ENCODE measurements at regions not wholly inside any gene's neighbourhood (a gene's known extent, or its start where the extent isn't known, plus 50 kb on each side); places are given as distances from the start of the nearest gene placed in this dataset.
A peak's percentile ranks its signal among the peaks of the same experiment; 100 is the strongest.

DNA sequence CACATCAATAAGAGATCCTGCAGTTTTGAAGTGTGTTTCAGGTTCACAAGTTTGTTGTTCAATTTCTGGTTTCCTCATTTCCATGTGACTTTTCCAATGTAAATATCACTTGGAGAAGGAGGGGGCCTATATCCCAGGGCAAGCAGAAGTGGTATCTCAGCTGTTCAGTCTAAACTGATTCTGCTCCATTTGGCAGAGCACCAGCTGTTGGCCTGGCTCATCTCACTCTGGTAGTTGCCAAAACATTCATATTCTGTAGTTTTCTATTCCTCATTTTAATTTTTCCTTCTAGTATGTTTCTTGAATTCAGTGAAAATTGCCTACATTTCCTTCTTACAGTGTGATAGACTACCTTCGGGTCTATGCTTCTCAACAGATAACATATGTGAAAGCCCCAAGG, 101.8 kb upstream of the TAC1 start:
- BruUV-seq (replicated peaks) = no TSS peak
- Histone ChIP-seq H3K9ac (ENCODE audit: insufficient read depth, low read depth, low read length) (no peak overlapping the region), H3K9me3 (ENCODE audit: low read length) (no peaks in the 10 kb centered on the region), H3K27me3 (ENCODE audit: control insufficient read depth in 1 of 2, insufficient read depth in 2 of 2, low read length in 2 of 2) (no peaks in the 10 kb centered on the region), H3K36me3 (replicated peaks in 1 of 2; ENCODE audit: control insufficient read depth in 1 of 2, insufficient read depth in 2 of 2, low read length in 2 of 2) (no peaks in the 10 kb centered on the region), H3K27ac (ENCODE audit: extremely low read length, insufficient read depth, low read length) (no peak overlapping the region), H4K20me1 (ENCODE audit: insufficient read depth, low read length) (no peaks in the 10 kb centered on the region), H3K4me2 (ENCODE audit: low read depth, low read length) (no peak overlapping the region), H2AFZ (ENCODE audit: low read length) (no peak overlapping the region), H3K79me2 (ENCODE audit: insufficient read depth, low read length) (no peaks in the 10 kb centered on the region), H3K4me1 (ENCODE audit: insufficient read depth, low read length) (no peaks in the 10 kb centered on the region), H3K4me3 (replicated peaks in 1 of 3; ENCODE audit: insufficient read depth in 1 of 3, low read depth in 2 of 3, low read length in 3 of 3) (no peak overlapping the region)
- ChIA-PET CTCF (ENCODE audit: low intra/inter-chr PET ratio, low total read pairs) (no interaction called here), POLR2A (no interaction called here)
- intact Hi-C loops (cut with micrococcal nuclease; ENCODE audit: unreplicated experiment) = no loop called here
- in situ Hi-C loops (cut with HindIII; ENCODE audit: extremely low pct_ligation_motif_present, low pct_unique_long_range_greater_than_20kb) = no loop called here
- DNase-seq (ENCODE audit: low spot score) = no peak
- TF ChIP-seq, protein P1, sequence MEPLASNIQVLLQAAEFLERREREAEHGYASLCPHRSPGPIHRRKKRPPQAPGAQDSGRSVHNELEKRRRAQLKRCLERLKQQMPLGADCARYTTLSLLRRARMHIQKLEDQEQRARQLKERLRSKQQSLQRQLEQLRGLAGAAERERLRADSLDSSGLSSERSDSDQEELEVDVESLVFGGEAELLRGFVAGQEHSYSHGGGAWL (CRISPR knock-in tag; IDR thresholded peaks at IDR 0.05) = no peak
- TF ChIP-seq, protein P2, sequence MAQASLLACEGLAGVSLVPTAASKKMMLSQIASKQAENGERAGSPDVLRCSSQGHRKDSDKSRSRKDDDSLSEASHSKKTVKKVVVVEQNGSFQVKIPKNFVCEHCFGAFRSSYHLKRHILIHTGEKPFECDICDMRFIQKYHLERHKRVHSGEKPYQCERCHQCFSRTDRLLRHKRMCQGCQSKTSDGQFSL (CRISPR knock-in tag; IDR thresholded peaks at IDR 0.05) = no peak
- TF ChIP-seq SMARCC2 (IDR thresholded peaks at IDR 0.05) (no peak), ZNF430 (CRISPR knock-in tag; IDR thresholded peaks at IDR 0.05) (no peak), TCF7 (IDR thresholded peaks at IDR 0.05; ENCODE audit: low read depth) (no peak), BRCA1 (CRISPR knock-in tag; IDR thresholded peaks at IDR 0.05) (no peak), KMT2B (CRISPR knock-in tag; IDR thresholded peaks at IDR 0.05) (no peak)
- TF ChIP-seq, protein P3, sequence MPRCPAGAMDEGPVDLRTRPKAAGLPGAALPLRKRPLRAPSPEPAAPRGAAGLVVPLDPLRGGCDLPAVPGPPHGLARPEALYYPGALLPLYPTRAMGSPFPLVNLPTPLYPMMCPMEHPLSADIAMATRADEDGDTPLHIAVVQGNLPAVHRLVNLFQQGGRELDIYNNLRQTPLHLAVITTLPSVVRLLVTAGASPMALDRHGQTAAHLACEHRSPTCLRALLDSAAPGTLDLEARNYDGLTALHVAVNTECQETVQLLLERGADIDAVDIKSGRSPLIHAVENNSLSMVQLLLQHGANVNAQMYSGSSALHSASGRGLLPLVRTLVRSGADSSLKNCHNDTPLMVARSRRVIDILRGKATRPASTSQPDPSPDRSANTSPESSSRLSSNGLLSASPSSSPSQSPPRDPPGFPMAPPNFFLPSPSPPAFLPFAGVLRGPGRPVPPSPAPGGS (CRISPR knock-in tag; IDR thresholded peaks at IDR 0.05) = no peak
- FAIRE-seq = no peak
- 0% methylated on average over 1 of the region's 1 CpG for WGBS (ENCODE audit: low lambda C conversion rate)
- no peak for ATAC-seq

DNA sequence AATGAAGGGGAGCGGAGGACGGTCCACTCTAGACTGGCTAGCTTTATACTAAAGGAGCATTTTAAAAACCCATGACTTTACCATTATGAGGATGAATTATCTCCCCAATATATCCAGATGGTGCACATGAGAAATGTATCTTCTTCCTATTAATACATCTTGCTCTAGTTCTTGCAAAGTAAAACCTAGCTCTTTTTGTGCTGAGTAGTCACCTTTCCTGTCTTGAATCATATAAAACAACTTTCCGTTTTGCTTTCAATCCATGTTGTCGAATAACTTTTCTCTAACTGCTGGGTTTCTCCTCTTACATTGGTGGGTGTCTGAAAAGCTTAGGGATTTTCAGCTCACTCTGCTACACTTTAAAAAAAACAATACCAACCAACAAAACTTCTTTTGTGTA, 96.3 kb upstream of the TAC1 start:
- ATAC-seq (no peak), FAIRE-seq (no peak), DNase-seq (ENCODE audit: low spot score) (no peak)
- Histone ChIP-seq H3K4me3 (replicated peaks in 1 of 3; ENCODE audit: insufficient read depth in 1 of 3, low read depth in 2 of 3, low read length in 3 of 3) (no peak overlapping the region), H3K9ac (ENCODE audit: insufficient read depth, low read depth, low read length) (no peak overlapping the region), H3K27me3 (ENCODE audit: control insufficient read depth in 1 of 2, insufficient read depth in 2 of 2, low read length in 2 of 2) (no peaks in the 10 kb centered on the region), H2AFZ (ENCODE audit: low read length) (no peak overlapping the region), H4K20me1 (ENCODE audit: insufficient read depth, low read length) (no peaks in the 10 kb centered on the region), H3K79me2 (ENCODE audit: insufficient read depth, low read length) (no peaks in the 10 kb centered on the region), H3K4me1 (ENCODE audit: insufficient read depth, low read length) (no peaks in the 10 kb centered on the region), H3K36me3 (replicated peaks in 1 of 2; ENCODE audit: control insufficient read depth in 1 of 2, insufficient read depth in 2 of 2, low read length in 2 of 2) (no peaks in the 10 kb centered on the region), H3K27ac (ENCODE audit: extremely low read length, insufficient read depth, low read length) (no peak overlapping the region), H3K9me3 (ENCODE audit: low read length) (no peaks in the 10 kb centered on the region), H3K4me2 (ENCODE audit: low read depth, low read length) (no peak overlapping the region)
- POLR2A ChIA-PET = no interaction called here
- in situ Hi-C loops (cut with HindIII; ENCODE audit: extremely low pct_ligation_motif_present, low pct_unique_long_range_greater_than_20kb) = no loop called here
- intact Hi-C loops (cut with micrococcal nuclease; ENCODE audit: unreplicated experiment) = no loop called here
- CTCF ChIA-PET (ENCODE audit: low intra/inter-chr PET ratio, low total read pairs) = no interaction called here
- 9% methylated on average over 4 of the region's 4 CpGs for WGBS (ENCODE audit: low lambda C conversion rate)
- no TSS peak for BruUV-seq (replicated peaks)
- peak in 1 of 2 experiments; percentile 40; a peak in 1 of 4 replicates for TF ChIP-seq MAFK (conservative IDR thresholded peaks at IDR 0.05 in 1 of 2, IDR thresholded peaks at IDR 0.05 in 1 of 2; ENCODE audit: low read length in 2 of 2)
- TF ChIP-seq ESRRA (CRISPR knock-in tag; IDR thresholded peaks at IDR 0.05; ENCODE audit: low read depth) = no peak
- no peak for TF ChIP-seq ZNF816 (CRISPR knock-in tag; IDR thresholded peaks at IDR 0.05; ENCODE audit: borderline replicate concordance)

Measured in HepG2 (cell line).